ENCODE measurements at regions not wholly inside any gene's neighbourhood (a gene's known extent, or its start where the extent isn't known, plus 50 kb on each side); places are given as distances from the start of the nearest gene placed in this dataset.
A peak's percentile ranks its signal among the peaks of the same experiment; 100 is the strongest.
"Not testable (repeated sequence)": the region's sequence is repeated elsewhere in the genome, so short reads cannot be mapped to it uniquely, and the experiment has no call there.

DNA sequence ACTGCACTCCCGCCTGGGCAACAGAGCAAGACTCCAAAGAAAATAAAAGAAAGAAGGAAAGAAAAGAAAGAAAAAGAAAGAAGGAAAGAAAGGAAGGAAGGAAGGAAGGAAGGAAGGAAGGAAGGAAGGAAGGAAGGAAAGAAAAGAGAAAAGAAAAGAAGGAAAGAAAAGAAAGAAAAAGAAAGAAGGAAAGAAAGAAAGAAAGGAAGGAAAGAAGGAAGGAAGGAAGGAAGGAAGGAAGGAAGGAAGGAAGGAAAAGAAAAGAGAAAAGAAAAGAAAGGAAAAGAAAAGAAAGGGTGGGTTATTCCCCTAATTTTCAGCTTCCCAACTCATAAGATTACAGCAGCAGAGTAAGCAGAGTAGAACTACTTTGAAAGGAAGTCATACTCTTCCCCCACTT lies 64.4 kb downstream of the TMEM200C start:
- DNase-seq = not testable (repeated sequence)

DNA sequence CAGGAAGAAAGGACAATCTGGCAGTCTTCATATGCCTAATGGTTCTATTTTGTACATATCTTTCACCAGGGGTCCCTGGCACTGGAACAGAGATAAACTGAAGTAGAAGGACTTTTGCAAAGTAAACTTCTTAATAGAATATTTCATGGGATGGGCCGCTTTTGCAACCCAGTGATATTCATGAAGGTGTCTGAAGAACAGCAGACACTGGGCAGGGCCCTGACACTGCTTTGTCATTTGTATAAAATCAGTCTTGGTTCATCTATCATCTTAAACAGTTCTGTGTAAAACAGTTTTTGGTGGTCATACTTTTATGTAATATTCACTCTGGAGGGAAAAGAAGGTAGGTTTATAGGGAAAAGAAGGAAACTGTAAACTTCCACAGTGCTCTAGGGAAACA lies 66.4 kb downstream of the TMEM200C start:
- DNase-seq = no peak

DNA sequence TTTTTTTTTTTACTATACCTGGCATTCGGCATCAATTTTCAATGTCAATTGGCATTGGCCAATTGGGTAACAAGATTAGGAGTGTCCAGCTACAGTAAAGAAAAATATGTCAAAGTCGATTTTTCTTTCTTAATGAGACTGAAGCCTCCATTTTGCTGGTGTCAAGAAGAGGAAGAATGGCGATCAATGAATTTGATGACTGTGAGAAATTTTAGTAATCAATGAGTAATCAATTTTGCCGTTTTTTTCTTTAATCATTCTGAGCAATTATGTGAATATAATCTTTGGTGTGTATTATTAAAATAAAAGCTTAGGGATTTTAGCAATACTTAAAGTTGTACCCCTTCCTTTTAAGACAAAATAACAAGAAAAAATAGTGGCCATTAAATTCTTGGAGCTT lies 69.7 kb downstream of the TMEM200C start:
- DNase-seq = no peak

DNA sequence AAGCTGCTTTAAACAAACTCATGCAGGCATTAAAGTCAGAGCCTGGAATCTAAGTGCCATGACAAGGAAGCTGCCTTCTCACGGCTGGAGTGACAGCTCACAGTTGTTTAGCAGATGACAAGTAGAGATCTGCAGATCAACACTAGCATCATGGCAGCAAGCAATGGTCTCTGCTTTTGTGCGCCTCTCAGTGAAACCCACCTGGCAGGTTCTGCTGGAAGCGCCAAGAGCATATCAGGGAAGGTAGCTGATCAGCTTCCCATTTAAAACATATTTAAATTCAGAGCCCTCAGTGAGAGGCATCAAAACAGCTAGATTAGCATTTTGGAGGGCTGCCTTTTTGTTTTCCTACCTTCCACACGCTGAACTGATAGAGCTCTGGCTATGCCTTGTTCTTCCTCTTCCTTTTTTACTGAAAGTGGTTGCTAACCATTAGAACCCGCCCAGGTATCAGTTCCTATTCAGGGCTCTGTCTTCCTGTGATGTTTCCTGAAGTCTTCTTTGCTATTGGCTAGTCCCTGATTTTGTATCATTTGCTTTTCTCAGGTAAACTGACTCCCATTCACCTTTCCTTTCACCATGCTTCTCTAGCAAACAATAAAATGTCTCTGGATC lies 70.8 kb downstream of the TMEM200C start:
- no peak for DNase-seq

DNA sequence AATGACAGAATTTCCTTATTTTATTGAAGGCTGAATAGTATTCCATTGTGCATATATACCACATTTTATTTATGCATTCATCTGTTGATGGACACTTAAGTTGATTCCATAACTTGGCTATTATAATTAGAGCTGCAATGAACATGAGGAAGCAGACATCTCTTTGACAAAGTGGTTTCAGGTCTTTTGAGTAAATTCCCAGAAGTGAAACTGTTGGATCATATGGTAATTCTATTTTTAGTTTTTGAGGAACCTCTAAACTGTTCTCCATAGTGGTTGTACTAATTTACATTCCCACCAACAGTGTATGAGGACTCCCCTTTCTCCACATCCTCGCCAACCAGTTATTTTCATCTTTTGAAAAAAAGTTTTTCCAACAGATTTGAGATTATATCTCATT lies 77.5 kb downstream of the TMEM200C start:
- DNase-seq = no peak

DNA sequence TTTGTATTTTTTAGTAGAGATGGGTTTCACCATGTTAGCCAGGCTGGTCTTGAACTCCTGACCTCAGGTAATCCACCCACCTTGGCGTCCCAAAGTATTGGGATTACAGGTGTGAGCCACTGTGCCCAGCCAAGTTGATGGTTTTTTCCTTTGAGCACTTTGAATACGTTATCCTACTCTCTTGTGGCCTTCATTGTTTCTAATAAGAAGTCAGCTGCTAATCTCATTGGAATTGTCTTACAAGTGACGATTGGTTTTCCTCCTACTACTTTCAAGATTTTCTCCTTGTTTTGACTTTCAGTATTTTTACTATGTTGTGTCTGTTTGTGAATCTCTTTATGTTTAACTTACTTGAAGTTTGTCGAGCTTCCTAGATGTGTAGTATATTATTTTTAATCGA lies 88.5 kb downstream of the TMEM200C start:
- no peak for DNase-seq

DNA sequence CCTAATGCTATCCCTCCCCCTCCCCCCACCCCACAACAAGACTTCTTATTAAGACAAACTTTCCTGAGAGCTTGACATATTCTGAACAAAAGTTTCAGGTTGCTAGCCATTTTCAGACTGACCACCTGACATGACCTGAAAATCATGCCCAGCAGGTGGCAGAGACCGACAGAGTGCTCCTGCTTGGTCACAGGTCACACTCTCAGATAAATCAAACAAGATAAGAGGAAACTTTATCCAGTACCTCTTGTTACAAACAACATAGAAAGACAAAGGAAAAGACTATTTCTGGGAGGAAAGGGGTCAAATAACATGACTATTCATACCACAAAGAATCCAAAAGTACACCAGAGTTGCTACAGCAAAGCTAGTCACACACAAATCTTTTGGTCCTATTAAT lies 107.4 kb downstream of the TMEM200C start:
- DNase-seq = no peak

DNA sequence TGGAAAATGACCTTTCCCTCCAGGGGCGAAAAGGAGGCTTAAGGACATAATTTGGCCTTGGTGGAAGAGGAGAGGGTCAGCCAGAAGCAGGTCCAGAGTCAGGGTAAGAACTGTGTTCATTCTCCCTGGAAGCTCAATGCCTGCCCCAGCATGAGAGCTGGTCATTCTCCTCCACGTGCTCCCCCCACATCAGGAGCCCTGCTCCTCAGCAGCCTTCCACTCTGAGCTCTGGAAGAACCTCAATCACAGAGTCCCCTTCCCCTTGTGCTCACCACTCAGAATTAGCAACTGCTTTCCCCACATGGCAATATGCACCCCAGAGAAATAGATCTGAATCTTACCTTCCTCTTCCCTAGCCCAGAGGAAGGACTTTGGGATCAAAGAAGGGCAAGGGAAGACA lies 115.4 kb downstream of the TMEM200C start:
- no peak for DNase-seq

DNA sequence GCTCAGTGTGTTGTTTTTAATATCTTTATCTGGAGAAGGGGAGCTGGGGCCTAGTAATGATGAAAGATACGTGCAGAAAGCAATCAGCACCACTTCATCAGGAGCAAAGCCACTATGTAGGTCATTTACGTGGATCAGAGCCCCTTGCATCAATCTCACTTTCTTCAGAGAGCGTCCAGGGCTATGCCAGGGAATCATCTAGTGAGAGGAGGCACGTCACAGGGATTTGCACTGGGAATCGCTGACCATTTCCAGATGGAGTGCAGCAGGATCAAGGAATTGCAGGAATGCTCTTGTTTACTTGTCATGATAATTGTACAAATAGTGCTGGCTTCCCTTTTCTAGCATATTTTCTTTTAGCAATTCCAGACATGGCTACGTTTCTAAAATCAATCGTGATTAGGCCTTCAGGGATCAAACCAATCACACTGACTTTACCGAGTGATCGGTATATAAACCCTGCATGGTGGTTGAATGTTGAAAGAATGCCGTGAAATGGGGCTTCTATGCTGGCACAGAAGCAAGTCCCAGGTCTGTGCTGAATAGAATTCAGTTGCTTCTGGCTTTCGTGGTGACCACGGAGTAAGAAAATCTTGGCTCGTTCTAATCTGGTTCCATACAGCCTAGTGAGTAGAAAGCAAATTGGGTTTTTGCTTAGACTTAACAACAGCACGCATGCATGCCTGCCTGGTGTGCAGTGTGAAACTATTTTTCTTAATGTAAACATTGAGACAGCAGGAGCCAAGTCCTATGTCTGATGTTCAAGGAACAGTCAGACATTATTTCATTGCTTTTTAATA lies 122.8 kb downstream of the TMEM200C start:
- DNase-seq = peak; percentile 23

DNA sequence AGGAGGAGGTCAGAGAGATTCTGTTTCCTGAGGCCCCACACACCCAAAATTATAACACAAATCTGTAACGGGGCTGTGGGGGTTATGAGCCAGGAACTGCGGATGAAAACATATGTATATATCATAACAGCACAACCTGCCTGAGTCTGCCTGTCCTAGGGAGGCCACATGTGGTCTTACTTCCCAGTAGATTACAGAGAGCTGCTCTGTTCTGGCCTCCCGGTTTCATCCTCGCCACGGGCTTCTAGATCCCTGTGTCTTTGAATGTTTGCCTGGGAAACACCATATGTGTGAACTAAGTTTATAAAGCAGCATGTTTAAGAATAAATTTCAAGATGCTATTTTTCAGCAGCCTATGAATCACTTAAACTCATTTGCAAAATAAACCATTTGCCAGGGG lies 124.0 kb downstream of the TMEM200C start:
- peak; percentile 1 for DNase-seq

DNA sequence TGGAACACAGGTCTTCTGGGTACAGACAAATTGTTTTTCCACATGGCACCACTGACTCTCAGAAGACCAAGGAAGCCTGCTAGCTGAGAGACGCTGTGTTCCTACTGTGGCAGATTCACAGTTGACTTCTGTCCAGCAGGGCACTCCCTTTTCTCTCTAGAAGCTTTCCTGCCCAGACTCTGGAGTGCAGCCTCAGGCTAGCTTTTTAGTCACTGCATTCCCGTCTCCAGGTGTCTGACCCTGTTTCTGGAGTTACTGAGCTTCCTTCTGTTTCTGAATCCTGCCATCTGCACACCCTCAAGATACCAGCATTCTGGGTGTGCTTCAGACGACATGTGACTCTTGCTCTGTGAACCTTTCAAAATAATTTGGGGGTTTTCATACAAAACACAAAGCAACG lies 125.1 kb downstream of the TMEM200C start:
- DNase-seq = no peak

DNA sequence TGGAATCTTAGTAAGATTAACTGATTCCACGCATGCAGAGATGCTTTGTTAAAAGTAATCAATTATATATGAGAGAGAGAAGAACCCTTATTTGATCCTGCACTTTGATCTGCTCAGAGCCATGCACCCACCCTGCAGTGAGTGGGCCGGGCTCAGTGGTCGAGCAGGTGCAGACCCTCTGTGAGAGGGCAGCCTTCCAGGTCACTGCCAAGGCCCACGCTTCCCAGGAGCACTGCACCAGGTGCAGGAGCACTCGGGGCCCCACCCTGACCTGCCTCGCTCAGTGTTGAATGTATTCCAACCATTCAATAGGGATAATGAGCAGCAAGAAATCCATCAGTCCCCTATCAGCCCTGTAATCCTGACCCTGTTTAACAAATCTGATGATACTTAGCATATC lies 126.9 kb downstream of the TMEM200C start:
- DNase-seq = no peak

DNA sequence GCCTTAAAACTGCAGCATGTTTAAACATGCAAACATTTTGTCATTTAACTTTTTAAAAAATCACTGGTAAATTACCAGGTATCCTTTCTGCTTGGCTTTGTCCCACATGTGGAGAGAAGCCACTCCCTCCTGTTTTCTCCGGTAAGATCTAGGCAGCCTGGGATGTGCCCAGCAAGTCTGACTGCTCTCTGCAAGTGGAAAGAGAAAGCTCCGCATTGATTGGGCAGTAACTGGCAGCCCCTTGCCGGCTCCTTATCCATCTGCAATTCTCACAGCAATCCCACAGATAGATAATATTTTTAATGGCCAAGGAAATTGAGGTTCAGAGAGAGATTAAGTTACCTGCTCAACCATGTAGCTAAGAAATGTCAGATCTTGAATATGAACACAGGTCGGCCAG lies 136.1 kb downstream of the TMEM200C start:
- DNase-seq = no peak

DNA sequence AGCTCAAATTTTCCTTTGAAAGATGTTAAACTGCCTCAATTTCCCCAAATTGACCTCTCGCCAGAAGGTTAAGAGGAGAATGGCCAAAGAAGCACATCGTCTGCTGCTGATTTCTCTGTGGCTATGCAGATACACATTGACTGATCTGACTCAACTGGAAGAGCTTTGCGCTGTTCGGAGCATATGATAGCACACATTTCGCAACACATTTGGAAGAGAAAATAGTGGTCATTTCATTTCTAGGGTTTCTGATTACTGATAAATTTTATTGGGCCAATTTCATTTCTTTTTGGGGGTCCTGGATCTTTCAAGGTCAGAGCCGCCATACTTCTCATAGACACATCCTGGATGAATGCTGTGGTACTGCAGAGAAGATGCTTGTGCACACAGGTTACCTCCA lies 138.5 kb downstream of the TMEM200C start:
- no peak for DNase-seq

DNA sequence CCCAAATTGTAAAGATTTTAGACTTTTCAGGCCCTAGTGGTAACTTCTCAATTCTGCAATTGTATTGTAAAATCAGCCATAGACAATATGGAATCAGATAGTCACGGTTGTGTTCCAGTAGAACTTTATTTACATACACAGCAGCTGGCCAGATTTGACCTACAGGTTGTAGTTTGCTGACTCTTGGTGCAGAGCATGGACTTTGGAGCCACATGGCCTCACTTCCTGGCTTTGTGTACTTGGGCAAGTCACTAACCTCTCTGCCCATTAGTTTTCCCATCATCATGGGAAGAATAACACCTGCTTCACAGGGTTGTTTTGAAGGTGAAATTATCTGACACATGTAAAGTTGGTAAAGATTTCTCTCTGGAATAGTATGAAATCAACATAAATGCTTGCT lies 147.6 kb downstream of the TMEM200C start:
- DNase-seq = no peak

DNA sequence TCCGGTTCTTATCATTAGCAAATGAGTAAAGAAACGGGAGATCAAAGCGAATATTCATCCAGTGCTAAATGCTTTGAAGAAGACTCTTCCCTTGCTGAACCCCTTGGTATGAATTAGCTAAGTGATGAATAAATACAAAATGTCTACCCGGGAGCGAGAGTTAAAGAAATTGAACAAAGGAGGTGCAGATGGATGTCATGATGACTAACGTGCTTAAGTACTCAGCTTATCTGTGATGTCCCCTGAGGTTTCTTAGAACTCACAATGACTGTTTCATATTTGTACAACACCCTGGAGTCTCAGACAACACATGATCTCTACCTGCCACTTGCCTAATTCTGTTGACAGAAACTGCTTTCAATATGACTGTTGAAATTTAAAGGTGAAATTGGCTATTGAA lies 148.5 kb downstream of the TMEM200C start:
- no peak for DNase-seq

DNA sequence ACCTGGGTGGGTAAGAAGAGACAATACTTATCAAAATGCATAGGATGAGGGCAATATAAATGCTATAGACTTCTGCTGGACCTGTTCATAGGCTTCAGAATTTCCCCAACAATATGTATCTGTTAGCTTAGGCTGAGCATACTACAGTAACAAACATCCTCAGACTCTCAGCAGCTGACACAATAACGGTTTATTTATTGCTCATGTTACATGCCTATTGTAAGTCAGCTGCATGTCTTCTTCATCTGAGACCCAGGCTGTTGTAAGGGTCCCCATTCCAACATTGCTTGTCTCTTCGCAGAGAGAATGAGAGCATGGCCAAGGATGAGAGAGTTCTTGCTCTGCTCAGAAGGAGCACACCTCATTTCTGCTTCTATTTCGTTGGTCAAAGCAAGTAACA lies 150.7 kb downstream of the TMEM200C start:
- DNase-seq = no peak

DNA sequence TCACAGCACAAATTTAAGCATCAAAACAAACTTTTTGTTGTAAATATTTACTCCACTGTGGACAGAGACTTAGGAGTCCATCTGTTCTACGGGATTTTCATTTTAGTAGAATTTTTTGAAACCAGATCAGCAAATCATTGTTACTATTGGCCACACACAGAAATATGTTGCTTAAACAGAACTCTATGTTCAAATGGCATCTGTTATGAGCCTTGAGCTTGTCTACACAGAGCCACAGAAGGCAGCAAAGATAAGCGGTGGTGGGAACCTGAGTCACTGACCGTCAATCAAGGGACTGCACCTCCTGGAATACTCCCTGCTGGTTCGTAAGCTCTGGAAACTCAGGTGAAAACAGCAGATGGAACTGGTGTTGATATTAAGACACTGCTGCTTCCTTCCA lies 156.8 kb downstream of the TMEM200C start:
- no peak for DNase-seq

DNA sequence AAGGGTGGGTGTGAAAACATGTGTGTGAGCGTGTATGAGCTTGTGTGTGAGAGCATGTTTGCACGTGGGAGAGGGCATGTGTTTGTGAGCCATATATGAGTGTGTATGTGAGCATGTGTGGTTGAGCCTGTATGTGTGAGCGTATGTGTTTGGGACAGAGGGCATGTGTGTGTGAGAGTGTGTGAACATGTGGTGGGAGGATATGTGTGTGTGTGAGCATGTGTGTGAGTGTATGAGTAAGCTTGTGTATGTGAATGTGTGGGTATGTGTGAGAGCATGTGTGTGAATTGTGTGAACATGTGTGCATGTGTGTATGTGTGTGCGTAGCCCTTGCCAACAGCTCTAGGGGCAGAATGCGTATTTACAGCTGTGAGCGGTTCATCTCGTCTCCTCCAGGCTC lies 163.0 kb downstream of the TMEM200C start:
- no peak for DNase-seq

DNA sequence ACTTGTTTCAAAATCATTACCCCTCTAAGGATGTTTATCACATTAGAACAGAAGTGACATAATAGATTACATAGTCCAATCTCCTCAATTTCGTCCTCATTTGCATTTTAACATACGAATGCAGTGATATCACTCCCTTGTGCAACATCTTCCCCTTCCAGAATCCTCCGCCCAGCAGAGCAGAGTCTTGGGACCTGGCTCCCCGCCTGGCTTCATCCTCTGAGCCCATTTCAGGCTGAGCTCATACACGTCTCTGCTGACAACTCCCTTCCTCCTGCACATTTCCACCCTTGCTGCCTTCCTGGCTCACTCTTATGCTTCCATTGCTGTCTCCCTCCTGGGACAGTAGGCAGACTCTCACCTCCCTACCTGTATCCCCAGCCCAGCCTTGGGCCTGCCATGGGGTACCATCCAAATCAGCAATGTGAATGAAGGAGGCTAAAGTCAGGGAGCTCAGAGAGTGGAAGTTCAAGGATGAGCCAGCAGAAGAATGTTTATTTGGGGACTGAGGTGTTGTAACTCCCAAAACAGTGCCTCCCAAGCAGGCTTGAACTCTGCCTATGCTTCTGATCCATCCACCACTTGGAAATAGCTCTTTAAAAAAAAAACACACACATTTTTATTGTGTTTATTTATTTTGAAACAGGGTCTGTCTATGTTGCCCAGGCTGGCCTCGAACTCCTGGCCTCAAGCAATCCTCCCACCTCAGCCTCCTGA lies 165.2 kb downstream of the TMEM200C start:
- no peak for DNase-seq

DNA sequence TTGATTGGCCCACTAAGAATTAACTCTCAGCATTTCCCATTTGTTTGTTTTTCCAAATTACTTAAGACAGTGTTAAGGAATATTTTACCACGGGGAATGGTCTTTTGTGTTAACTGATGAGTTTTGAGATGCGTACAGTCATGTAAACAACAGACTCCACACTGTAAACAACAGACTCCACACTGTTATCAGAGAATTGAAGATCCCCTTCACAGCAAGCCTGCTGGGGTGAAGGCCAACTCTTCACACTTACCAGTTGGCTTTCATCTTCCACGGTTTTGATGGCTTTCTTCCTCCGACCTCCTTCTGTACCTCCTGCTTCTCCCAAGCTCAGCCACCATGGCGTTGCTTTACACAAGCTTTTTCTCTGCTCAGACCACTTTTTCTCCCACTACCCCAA lies 166.8 kb downstream of the TMEM200C start:
- no peak for DNase-seq

DNA sequence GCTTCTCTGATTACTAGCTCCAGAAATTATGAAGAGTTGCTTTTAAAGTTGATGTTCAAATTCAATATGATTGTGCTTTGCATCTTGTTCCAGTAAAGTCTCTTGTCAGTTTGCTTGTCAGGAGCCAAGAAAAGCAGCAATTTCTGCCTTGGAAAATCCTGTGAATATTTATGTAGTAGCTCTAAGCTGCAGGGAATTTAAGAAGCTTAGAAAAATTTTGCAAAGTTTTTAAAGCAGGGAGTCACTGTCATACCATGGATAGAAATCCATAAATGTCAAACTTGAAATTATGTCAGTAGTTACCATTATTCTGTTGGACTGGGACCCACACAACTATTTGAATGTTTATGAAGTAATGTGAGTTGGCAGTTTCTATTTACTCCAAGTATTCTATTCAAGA lies 169.3 kb downstream of the TMEM200C start:
- no peak for DNase-seq

DNA sequence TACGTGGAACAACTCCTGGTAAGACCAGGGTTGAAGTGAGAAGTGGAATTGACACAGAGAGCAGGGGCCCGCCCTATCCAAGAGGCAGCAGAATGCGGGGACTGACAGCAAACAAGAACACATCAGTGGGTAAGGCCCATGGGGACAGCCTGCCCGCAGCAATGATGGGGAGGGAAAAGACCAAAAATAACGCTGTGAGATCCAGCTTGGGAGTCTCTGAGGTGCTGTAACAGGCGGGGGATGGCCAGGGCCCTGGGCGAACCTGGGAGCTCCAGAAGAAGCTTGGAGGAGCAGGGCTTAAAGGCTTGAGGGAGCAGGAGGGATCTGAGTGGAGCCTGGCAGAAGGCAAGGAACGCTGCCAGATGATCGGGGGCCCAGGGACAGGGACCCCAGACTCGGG lies 173.4 kb downstream of the TMEM200C start:
- DNase-seq = no peak

DNA sequence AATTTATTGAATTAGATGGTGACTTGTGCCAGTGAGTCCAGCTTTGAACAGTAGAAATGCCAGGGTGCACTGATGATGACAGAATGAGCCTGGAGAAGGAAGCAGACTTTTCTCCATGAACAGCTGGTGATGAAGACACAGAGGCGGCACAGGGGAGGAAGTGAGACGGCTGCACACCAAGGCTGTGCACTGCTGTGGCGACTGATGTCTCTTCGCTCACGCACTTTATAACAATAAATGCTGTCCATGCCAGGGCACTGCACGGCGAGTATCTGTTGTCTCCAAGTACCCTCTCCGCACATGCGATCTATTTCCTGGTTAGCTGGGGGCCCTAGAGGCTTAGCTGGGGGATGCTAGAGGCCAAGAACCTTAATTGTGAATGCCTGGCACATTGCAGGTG lies 175.2 kb downstream of the TMEM200C start:
- DNase-seq = no peak
